ENCODE measurements at regions not wholly inside any gene's neighbourhood (a gene's known extent, or its start where the extent isn't known, plus 50 kb on each side); places are given as distances from the start of the nearest gene placed in this dataset.
"Not testable (repeated sequence)": the region's sequence is repeated elsewhere in the genome, so short reads cannot be mapped to it uniquely, and the experiment has no call there.

DNA sequence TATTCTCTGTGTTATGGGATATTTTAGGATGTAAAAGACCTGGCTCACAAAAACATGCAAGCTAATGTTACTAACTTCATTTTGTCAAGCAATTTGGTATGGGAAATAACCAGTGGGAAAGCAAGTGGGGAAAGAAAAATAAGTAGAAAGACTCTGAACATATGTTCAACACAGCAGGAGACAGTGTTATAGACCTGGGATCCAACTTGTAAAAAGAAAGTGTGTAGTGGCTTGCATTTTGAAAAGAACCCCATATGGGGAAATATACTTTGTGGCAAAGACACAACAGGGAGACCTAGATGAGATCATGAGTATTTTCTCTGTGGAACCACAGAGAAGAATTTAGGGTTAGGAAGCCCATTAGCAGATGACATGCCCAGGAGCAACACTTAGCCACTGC, 212.7 kb upstream of the NRIP1 start:
- no peak for DNase-seq (ENCODE audit: low read depth, low spot score)

DNA sequence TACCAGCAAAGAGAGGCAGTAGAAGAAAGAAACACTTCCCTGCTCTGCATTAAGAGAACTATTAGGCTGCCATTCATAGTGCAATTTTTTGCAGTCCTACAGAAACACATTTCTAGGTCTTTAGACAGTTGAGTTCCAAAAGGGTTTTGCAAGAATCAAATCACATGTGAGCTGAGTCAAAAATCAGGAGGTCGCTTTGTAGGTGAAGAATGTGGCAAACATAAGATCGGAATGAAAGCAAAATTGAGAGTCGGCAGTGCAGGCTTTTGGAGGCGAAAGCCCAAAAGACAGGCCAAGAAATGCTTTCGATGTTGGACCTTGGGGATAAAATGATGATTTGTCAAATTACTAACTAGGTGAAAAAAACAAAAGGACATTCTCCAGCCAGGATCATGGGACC, 213.5 kb upstream of the NRIP1 start:
- no peak for DNase-seq (ENCODE audit: low read depth, low spot score)

DNA sequence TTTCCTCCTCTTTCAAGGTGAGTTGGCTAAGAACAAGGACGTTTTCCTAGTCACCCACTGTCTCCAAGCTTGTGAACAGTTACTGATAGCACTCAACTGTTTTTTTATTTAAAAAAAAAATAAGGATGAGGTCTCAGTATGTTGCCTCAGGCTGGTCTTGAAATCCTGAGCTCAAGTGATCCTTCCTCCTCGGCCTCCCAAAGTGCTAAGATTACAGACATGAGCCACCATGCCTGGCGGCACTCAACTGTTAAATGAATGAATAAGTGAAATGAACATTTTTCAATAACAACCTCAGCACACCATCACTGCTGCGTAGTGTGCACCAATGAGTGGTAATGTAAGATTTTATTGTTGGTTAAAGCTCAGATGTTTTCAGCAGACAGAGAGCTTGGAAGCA, 214.1 kb upstream of the NRIP1 start:
- no peak for DNase-seq (ENCODE audit: low read depth, low spot score)

DNA sequence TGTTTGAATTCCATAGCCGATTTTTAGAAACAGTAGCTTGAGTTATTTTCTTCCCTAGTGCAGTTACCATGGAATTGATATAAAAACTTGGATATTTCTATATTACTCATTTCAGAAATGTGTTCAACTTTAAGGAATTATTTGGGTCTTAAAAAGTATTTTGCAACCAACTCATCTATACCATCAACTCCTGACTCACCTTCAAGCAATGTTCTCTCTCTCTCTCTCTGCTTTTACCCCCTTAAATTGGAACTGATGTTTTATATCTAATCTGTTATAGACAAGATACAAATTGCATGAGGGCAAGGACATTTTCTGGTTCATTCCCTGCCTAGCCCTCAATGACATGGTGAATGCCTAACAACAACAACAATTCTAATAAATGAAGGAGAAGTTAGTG, 214.7 kb upstream of the NRIP1 start:
- DNase-seq (ENCODE audit: low read depth, low spot score) = no peak

DNA sequence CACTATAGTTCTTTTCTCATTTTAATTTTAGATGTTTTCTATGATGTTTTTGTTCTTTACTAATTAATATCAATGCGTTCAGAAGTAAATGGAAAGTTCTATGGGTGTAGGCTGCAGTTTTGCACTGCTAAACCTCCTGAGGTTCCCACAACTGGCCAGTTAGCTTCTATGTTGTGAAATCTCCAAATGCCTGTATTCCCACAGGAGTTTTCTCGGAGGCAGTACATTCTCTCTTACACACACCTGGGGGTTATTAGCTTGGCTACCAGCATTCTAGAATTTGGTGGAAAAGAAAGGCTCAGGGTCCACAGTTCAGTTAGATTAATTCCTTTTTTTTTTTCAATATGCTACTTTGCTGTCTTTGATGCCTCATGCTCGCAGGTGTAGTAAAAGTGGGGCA, 216.9 kb upstream of the NRIP1 start:
- no peak for DNase-seq (ENCODE audit: low read depth, low spot score)

DNA sequence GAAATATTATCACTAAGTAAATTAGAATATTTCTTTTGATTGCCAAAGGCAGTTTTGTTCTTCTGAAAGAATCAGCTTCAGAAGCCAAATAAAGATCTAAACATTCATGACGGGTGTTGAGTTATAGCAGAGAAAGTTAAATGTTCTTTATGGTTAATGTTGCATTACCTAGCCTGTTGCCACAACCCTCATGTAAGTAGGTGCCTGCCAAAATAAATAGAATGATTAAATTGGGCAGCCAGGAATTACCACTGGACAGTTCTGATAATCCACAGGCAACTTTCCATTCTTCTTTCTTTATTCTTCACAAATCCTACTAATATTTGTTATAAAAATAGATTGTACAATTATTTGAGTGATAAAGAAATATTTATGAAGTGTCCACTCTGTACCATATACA, 217.9 kb upstream of the NRIP1 start:
- DNase-seq (ENCODE audit: low read depth, low spot score) = no peak

DNA sequence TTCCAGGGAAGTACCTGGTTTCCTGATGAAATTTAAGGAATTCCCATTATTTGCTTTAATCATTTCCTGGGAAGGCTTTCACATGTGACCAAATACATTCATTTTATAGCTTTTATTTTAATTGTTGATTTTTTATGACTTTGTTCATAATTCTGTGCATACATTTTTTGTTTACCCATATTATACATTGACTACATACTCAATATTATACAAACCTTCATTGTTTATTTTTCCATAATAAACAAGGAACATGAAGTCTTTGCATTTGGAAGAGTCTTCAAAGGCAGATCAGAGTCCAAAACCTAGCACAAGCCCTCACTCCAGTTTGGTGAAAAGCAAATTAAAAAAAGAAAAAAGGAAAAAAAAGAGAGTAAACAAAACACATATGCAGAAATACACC, 218.3 kb upstream of the NRIP1 start:
- no peak for DNase-seq (ENCODE audit: low read depth, low spot score)

DNA sequence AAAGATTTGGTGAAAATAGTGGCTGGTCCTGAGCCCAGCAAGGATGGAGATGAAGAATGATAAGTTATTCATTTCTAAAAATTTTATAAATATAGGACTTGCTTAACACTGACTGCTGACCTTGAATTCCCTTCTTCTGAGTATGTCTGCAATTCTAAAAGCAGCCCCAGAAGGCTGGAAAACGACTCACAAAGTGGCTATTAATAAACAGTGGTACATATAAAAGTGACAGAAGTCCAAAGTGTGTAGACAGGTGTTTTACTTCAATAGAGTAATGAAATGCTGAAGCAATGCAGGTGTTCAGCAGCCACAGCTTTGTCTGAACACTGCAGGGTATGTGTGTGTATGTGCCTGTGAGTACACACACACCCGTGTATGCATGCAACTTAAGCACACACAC, 219.0 kb upstream of the NRIP1 start:
- DNase-seq (ENCODE audit: low read depth, low spot score) = no peak

DNA sequence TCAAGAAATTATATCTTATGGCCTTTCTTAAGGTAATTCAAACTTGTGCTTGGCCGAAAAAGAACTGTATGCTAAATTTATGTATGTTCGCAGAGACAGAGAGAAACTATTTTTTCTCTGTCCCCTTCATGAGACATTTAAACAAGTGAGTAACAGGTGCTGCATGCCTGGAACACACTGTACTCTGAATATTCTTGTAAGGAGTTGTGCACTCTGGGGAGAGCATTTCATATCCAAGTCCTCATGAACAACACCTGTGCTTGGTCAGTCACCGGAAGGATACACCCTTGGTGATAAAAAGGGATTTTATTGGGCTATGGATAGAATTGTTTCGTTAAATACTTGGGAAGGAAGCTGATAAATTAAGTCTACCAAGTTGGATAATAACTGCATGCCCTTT, 220.8 kb upstream of the NRIP1 start:
- no peak for DNase-seq (ENCODE audit: low read depth, low spot score)

DNA sequence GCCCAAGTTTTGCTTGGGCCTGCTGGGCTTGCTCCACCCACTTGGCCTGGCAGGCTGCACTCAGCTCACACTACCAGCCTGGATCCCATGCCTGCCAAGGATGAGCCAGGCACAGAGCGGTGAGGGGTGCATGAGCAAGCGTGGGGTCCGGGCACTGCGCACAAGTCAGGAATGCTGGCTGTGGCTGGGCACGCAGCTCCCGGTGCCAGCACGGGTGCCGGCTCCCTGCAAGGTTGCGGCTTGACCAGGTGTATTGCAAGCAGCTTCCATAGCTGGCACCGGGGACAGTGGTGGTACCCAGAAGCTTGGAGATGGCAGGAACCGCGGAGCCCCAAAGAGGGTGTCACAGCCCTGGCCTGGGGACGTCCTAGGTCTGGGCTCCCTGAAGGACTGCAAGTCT, 224.4 kb upstream of the NRIP1 start:
- DNase-seq (ENCODE audit: low read depth, low spot score) = no peak

DNA sequence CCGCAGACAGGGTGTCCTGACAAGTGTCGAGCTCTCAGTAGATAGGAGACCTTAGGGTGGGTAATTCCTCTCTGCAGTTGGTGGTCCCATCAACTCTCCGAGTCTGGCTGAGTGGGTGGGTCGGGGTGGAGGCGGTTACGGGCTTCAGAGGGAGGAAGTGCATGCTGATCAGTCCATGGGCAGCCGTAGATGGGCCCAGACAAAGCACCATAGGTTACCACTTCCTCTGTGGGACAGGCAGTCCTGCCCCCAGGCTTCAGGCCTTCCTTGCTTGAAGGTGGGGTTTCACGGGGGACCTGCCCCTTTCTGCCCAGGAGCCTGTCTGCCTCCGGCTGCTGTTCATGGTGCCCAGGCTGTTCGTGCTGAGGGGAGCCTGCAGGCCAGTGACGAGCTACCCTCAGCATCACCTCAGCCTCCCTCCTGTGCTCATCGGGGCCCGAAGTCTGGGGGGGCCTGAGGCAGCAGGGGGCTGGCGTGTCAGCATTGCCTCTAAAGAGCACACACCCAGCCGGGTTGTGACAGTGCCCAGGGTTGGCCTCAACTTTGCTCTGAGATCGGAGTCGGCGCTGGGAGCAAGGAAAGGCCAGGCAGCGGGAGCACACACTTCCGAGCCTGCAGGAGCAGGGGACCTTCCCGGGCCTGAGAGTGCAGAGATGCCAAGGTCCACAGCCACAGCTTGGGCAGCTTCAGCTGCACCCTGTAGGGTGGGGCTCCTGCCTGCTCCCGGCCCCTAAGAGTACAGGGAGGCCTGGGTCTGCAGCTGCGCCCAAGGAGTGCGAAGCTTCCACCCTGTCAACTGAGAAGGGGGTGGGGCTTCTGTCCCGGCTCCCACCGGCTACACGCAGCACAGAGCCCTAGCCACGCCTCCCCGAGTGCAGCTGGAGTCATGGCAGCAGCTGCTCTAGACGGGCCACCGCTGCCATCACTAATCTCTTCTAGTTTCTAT, 225.4 kb upstream of the NRIP1 start:
- no peak for DNase-seq (ENCODE audit: low read depth, low spot score)

DNA sequence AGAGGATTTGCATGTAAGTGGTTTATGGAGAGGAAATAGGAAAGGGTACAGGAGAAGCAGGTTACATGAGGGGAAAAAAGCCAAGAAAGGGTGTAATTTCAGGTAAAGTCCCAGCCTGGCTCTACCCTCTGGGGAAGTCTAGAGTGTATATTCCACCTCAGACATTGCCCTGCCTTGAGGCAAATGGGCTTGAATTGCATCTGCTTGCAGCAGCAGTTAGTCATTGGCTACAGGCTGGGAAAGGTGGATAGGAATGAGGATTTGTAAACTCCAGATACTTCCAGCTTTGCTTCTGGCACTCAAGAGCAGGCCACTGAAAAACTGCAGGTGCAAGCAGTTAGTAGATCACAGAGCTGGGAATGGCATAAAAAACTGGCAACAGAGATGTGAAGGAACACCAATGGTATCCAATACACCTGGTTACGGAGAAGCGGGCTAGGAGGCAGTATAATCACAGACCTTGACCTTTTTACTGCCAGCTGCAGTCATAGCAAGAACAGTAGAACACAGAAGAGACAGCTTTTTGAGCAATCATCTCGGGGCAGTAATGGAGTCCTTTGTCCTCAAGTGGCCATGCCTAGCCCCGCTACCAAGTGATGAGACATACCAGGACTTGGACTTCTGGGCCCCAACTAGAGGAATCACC, 226.9 kb upstream of the NRIP1 start:
- no peak for DNase-seq (ENCODE audit: low read depth, low spot score)

DNA sequence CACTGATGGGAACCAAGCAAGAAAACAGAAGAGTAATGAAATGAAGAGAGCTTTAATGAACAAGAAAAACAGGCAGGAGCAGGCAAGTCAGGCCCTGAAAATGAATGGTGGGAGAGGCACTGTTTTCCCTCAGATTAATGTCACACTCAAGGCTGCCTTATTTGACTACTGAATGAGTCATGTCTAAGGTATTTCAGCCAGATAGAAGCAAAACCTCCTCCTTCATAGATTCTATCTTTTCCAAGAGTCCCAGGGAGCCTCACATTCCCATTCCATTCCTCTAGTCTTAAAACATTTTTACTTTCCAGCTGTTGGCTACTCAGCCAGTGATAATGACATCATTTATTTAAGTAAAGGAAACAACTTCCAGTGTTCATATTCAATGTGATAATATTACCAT, 228.4 kb upstream of the NRIP1 start:
- no peak for DNase-seq (ENCODE audit: low read depth, low spot score)

DNA sequence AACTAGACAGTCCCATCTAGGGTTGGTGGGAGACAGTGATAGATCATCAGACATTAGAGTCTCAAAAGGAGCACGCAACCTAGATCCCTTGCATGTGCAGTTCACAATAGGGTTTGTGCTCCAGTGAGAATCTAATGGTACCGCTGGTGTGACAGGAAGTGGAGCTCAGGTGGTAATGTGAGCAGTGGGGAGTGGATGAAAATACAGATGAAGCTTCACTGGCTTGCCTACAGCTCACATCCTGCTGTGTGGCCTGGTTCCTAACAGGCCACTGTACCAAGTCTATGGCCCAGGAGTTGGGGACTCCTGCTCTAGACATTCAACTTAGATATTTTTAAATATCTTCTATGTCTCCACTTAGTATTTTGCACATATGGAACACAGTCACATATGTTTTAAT, 231.1 kb upstream of the NRIP1 start:
- DNase-seq (ENCODE audit: low read depth, low spot score) = no peak

DNA sequence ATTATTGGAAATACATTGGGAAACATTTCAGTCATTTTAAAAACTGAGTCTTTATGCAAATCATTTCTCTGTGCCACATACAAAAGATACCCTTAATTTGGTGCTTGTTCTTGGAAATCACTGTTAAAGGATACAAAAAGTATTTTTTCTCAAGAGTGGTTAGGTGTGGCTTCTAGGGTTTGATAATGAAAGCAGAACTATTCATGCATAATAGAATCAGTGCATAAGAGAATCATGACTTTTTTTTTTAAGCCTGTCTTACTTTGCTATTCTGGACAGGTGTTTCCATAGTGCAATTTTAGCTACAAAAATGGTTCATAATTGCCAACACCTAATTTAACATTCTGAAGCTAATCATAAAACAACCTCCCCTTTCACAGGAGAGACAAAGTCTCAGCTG, 233.0 kb upstream of the NRIP1 start:
- DNase-seq (ENCODE audit: low read depth, low spot score) = no peak

DNA sequence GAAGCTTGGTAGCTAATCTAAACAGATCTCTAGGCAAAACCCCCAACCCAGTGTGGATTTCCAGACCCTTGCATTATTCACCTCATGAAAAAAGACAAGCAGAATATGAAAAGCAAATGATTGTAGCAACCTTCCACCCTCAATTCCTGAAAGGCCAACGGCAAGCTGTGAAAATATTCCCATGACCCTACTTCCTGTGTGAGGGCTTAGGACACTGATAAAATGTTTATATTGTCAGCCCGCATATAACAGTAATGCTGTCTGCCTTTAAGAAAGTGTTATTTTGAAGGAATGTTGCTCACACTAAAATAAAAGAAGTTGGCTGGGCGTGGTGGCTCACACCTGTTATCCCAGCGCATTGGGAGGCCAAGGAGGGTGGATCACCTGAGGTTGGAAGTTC, 233.5 kb upstream of the NRIP1 start:
- DNase-seq (ENCODE audit: low read depth, low spot score) = no peak

DNA sequence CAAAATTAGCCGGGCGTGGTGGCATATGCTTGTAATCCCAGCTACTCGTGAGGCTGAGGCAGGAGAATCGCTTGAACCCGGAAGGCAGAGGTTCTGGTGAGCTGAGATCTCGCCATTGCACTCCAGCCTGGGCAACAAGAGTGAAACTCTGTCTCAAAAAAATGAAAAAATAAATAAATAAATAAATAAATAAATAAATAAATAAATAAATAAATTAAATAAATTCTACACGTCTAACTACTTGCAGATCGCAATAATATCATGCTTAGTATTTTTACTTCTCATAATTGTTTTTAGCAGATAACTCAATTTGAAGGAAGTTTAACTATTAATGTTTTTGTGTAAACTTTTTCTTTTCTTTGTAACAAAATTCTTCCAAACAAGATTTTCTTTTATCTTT, 234.0 kb upstream of the NRIP1 start:
- not testable (repeated sequence) for DNase-seq (ENCODE audit: low read depth, low spot score)

DNA sequence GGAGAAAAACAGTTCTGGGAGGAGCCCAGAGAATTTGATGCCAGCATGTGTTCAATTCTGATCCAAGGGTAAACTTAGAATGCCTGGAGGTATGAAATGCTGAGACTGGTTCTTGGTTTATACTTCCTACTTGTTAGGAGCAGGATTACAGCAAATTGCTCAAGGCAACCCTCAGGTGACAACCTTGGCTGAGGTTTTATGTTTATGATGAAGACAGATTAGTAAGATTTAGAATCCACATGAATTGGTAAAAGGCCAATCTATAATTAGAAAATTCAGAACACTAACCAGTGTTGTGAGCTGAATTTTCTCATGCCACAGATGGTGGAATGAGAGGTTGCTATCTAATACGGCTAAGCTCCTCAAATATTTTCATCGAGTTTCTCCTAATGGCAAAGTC, 235.3 kb upstream of the NRIP1 start:
- DNase-seq (ENCODE audit: low read depth, low spot score) = no peak

DNA sequence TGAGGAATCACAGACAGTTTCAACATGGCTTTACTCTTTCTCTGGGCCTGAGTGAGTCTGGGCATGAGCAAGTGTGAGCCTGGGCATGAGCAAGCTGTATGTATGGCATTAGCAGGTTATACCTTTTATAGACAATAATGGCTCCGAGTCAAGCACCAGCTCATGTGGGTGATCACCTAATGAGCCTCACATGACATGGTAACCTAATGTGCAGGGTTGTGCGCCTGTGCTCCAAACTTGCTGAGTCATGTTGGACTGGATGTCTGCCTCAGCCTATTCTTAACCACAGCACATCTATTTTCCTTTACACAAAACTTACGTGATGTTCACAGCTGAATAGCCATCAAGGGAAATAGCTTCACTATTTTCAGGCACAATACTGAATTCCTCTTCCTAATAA, 236.2 kb upstream of the NRIP1 start:
- no peak for DNase-seq (ENCODE audit: low read depth, low spot score)

DNA sequence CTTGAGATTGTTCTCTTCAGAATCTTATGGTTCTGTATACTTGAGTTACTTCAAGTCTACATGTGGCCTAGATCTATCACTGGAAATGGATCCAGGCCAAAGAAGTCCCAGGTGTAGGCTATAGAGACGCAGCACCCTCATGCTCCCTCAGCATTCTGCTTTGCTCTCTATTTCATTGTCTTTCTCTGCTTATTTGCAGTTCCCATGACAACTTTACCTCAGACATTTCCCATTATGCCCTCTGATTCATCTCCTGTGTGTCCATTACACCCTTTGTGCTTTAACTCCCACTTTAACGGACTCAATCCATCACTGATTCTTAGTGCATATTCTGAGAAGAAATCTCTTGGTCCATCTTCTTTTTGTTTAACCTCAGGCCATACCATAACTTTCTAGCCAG, 236.9 kb upstream of the NRIP1 start:
- no peak for DNase-seq (ENCODE audit: low read depth, low spot score)

DNA sequence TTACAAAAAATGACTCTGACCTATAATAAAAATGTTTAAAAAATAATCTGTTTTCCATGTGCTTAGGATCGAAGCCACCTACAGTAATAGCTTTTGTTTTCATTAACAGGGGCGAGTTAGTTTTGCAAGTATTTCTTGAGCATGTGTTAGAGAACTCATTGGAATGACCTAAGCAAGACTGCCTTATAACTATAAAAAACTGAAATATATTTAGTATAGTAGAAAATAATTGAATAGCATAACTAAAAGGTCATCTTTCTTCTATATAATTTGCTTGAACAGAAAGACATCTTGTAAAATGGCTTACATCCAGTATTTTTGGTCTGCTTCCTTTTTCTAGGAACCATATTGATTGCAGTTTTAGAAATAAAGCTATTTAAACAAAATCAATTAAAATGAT, 241.5 kb upstream of the NRIP1 start:
- no peak for DNase-seq (ENCODE audit: low read depth, low spot score)

DNA sequence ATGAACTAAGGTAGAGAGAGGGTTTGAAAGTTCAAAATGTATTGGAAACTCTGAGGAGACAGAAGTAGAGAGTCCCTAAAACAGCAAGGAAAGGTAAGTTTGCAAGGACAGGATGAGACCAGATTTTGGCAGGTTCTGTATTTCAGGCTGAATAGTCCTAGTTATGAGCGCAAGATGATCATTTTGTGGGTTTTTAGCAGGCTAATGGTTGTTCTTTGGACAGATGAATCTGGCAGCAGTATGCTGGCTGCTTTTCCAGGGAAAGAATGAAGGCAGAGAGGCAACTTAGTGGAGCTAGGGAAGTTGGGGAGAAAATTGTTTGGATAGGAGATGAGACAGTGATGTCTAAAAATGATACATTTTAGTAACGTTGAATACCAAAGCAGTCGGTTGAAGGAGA, 243.5 kb upstream of the NRIP1 start:
- no peak for DNase-seq (ENCODE audit: low read depth, low spot score)

DNA sequence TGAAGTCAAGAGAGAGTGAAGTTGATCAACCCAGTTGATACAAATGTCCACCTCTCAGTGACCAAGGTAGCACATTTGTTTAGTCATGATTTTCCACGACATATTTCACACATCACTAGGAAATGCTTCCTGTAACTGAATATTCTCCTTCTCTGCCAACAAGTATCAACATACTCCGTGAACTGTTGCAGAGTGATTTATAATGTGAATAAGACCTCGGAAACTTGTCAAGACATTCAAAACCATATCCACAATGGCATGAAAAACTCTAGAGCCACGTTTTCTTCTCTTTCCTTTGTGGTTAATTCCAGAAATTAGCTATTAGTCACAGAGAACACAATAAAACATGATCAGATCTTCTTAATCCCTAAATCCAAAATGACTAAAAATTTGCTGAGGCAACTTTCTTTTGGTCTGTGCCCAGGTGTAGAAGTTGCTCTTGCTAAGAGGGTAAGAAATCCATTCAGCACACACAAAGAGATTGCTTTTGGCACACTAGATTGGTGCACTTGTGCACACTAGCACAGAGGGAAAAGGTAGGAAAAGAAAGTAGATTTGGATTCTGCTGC, 244.3 kb upstream of the NRIP1 start:
- DNase-seq (ENCODE audit: low read depth, low spot score) = no peak
